ENCODE measurements at regions not wholly inside any gene's neighbourhood (a gene's known extent, or its start where the extent isn't known, plus 50 kb on each side); places are given as distances from the start of the nearest gene placed in this dataset.

- TF ChIP-seq ARNT (IDR thresholded peaks at IDR 0.05): no peak
- TF ChIP-seq FOXA1 (IDR thresholded peaks at IDR 0.05): no peak
- no peak for TF ChIP-seq TARDBP (IDR thresholded peaks at IDR 0.05)
- TF ChIP-seq SP1 (IDR thresholded peaks at IDR 0.05): no peak
These were observed 51.9 kb upstream of the IYD start for GRCh38 chr6:150316936-150317335.
